Stimulated activated naive CD8-positive, alpha-beta T cell treated with anti-CD3 and anti-CD28 coated beads, Interleukin-15, amount 100 ng/mL, for 72 hours (primary cell): ENCODE measurements at regions not wholly inside any gene's neighbourhood (a gene's known extent, or its start where the extent isn't known, plus 50 kb on each side); places are given as distances from the start of the nearest gene placed in this dataset.
"Not testable (repeated sequence)": the region's sequence is repeated elsewhere in the genome, so short reads cannot be mapped to it uniquely, and the experiment has no call there.

ENCODE experiments used
- ATAC-seq: fragments of 150-1000 bp; cut with Tn5 transposase; 2 replicates; pipeline ENCODE4 v1.10.0; 2021; ENCODE audit warnings: mild to moderate bottlenecking, moderate library complexity
- DNase-seq, 2 donors: peaks; one replicate each; pipeline ENCODE4 v3.0.0; 2021 to 2022
- H3K27ac Mint-ChIP-seq, 2 donors: one replicate each; pipeline ENCODE4 v1.8.0; 2022; ENCODE audit warnings: mild to moderate bottlenecking in 2 of 2, mixed read lengths in 2 of 2, moderate library complexity in 2 of 2
- H3K27me3 Mint-ChIP-seq: one replicate; pipeline ENCODE4 v1.8.0; 2022; ENCODE audit warnings: mixed read lengths
- H3K4me1 Mint-ChIP-seq: one replicate; pipeline ENCODE4 v1.8.0; 2022; ENCODE audit warnings: mild to moderate bottlenecking, mixed read lengths
- H3K4me3 Mint-ChIP-seq, 2 donors: one replicate each; pipeline ENCODE4 v1.8.0; 2022; ENCODE audit warnings: mild to moderate bottlenecking in 2 of 2, mixed read lengths in 2 of 2, moderate library complexity in 1 of 2
- H3K9me3 Mint-ChIP-seq, 2 donors: one replicate each; pipeline ENCODE4 v1.8.0; 2022; ENCODE audit warnings: mixed read lengths in 2 of 2

- H3K4me1 Mint-ChIP-seq, result no peaks in the 10 kb centered on the region
- ATAC-seq, result no peak
- DNase-seq, result no peak
- H3K27me3 Mint-ChIP-seq, result no peaks in the 10 kb centered on the region
- no peak overlapping the region for H3K27ac Mint-ChIP-seq
- H3K9me3 Mint-ChIP-seq, result no peaks in the 10 kb centered on the region
- no peak overlapping the region for H3K4me3 Mint-ChIP-seq
Measured at GRCh38 chr15:81848701-81849100, 197.1 kb downstream of the MEX3B start.

GRCh38 chr15:81843757-81844407 is 201.9 kb downstream of the MEX3B start:
- DNase-seq (no peak), ATAC-seq (no peak)
- Mint-ChIP-seq H3K27me3 (no peaks in the 10 kb centered on the region), H3K4me3 (no peak overlapping the region), H3K9me3 (no peaks in the 10 kb centered on the region), H3K27ac (no peak overlapping the region), H3K4me1 (no peaks in the 10 kb centered on the region)

- H3K27me3 Mint-ChIP-seq, result no peaks in the 10 kb centered on the region
- no peak for ATAC-seq
- no peak overlapping the region for H3K4me3 Mint-ChIP-seq
- no peaks in the 10 kb centered on the region for H3K4me1 Mint-ChIP-seq
- H3K27ac Mint-ChIP-seq, result no peak overlapping the region
- DNase-seq, result no peak
- no peaks in the 10 kb centered on the region for H3K9me3 Mint-ChIP-seq
Measured at GRCh38 chr15:81843226-81843625, 202.6 kb downstream of the MEX3B start.

- no peaks in the 10 kb centered on the region for H3K27me3 Mint-ChIP-seq
Measured at GRCh38 chr15:81839387-81839786, 206.4 kb downstream of the MEX3B start.

GRCh38 chr15:81835731-81836130 is 210.1 kb downstream of the MEX3B start:
- Mint-ChIP-seq H3K4me1 (no peaks in the 10 kb centered on the region), H3K9me3 (no peaks in the 10 kb centered on the region), H3K27me3 (no peaks in the 10 kb centered on the region), H3K27ac (no peak overlapping the region), H3K4me3 (no peak overlapping the region)
- DNase-seq (no peak), ATAC-seq (no peak)

More at GRCh38 chr15:81839387-81839786, 206.4 kb downstream of the MEX3B start:
- Mint-ChIP-seq H3K27ac (no peak overlapping the region), H3K9me3 (no peaks in the 10 kb centered on the region), H3K4me3 (no peak overlapping the region), H3K4me1 (no peaks in the 10 kb centered on the region)
- ATAC-seq (no peak), DNase-seq (no peak)

GRCh38 chr15:81830520-81830919 is 215.3 kb downstream of the MEX3B start:
- ATAC-seq, result no peak
- H3K4me3 Mint-ChIP-seq, result no peak overlapping the region
- H3K4me1 Mint-ChIP-seq, result no peaks in the 10 kb centered on the region
- no peaks in the 10 kb centered on the region for H3K9me3 Mint-ChIP-seq
- no peaks in the 10 kb centered on the region for H3K27me3 Mint-ChIP-seq
- H3K27ac Mint-ChIP-seq, result no peak overlapping the region
- DNase-seq, result no peak

GRCh38 chr15:81829918-81830317 is 215.9 kb downstream of the MEX3B start:
- no peak overlapping the region for H3K27ac Mint-ChIP-seq
- H3K9me3 Mint-ChIP-seq, result no peaks in the 10 kb centered on the region
- H3K27me3 Mint-ChIP-seq, result no peaks in the 10 kb centered on the region
- DNase-seq (no peak), ATAC-seq (no peak)
- no peaks in the 10 kb centered on the region for H3K4me1 Mint-ChIP-seq
- H3K4me3 Mint-ChIP-seq, result no peak overlapping the region

- no peak overlapping the region for H3K27ac Mint-ChIP-seq
- H3K9me3 Mint-ChIP-seq, result peaks cover 0 to 2% of the 10 kb centered on the region in 2 donors
- ATAC-seq (no peak), DNase-seq (no peak)
- H3K4me3 Mint-ChIP-seq, result no peak overlapping the region
- peaks cover 3% of the 10 kb centered on the region for H3K27me3 Mint-ChIP-seq
- H3K4me1 Mint-ChIP-seq, result no peaks in the 10 kb centered on the region
Measured at GRCh38 chr15:81828135-81828534, 217.7 kb downstream of the MEX3B start.

GRCh38 chr15:81825136-81825535 is 220.7 kb downstream of the MEX3B start:
- Mint-ChIP-seq H3K4me1 (no peaks in the 10 kb centered on the region), H3K4me3 (no peak overlapping the region), H3K9me3 (peaks cover 0 to 7% of the 10 kb centered on the region in 2 donors), H3K27ac (no peak overlapping the region), H3K27me3 (peaks cover 16% of the 10 kb centered on the region)
- DNase-seq, result no peak
- no peak for ATAC-seq

GRCh38 chr15:81822587-81822986 is 223.2 kb downstream of the MEX3B start:
- H3K4me3 Mint-ChIP-seq, ATAC-seq, H3K4me1 Mint-ChIP-seq, DNase-seq, H3K27ac Mint-ChIP-seq, H3K9me3 Mint-ChIP-seq: not testable (repeated sequence)
- peaks cover 25% of the 10 kb centered on the region for H3K27me3 Mint-ChIP-seq

GRCh38 chr15:81819924-81820635 is 225.7 kb downstream of the MEX3B start:
- no peak overlapping the region for H3K4me3 Mint-ChIP-seq
- H3K27me3 Mint-ChIP-seq, result peaks cover 25% of the 10 kb centered on the region
- no peak for DNase-seq
- peaks cover 0 to 7% of the 10 kb centered on the region in 2 donors for H3K9me3 Mint-ChIP-seq
- ATAC-seq, result no peak
- peak overlapping the region in 1 of 2 donors; percentile 70 for H3K27ac Mint-ChIP-seq
- no peaks in the 10 kb centered on the region for H3K4me1 Mint-ChIP-seq

- Mint-ChIP-seq H3K4me3 (no peak overlapping the region), H3K27me3 (peaks cover 8% of the 10 kb centered on the region), H3K9me3 (no peaks in the 10 kb centered on the region), H3K4me1 (no peaks in the 10 kb centered on the region), H3K27ac (no peak overlapping the region)
- ATAC-seq (no peak), DNase-seq (no peak)
Measured at GRCh38 chr15:81814882-81815455, 230.8 kb downstream of the MEX3B start.

- H3K4me1 Mint-ChIP-seq, result no peaks in the 10 kb centered on the region
- H3K4me3 Mint-ChIP-seq, result no peak overlapping the region
- no peak overlapping the region for H3K27ac Mint-ChIP-seq
- H3K27me3 Mint-ChIP-seq, result no peaks in the 10 kb centered on the region
- H3K9me3 Mint-ChIP-seq, result no peaks in the 10 kb centered on the region
- DNase-seq (no peak), ATAC-seq (no peak)
Measured at GRCh38 chr15:81813215-81813614, 232.6 kb downstream of the MEX3B start.

GRCh38 chr15:81812456-81812855 is 233.4 kb downstream of the MEX3B start:
- no peaks in the 10 kb centered on the region for H3K27me3 Mint-ChIP-seq
- H3K4me3 Mint-ChIP-seq, result no peak overlapping the region
- no peaks in the 10 kb centered on the region for H3K4me1 Mint-ChIP-seq
- no peak overlapping the region for H3K27ac Mint-ChIP-seq
- no peak for ATAC-seq
- DNase-seq, result no peak
- no peaks in the 10 kb centered on the region for H3K9me3 Mint-ChIP-seq

GRCh38 chr15:81811736-81812135 is 234.1 kb downstream of the MEX3B start:
- H3K4me3 Mint-ChIP-seq, result no peak overlapping the region
- no peaks in the 10 kb centered on the region for H3K27me3 Mint-ChIP-seq
- no peaks in the 10 kb centered on the region for H3K4me1 Mint-ChIP-seq
- no peak for DNase-seq
- H3K9me3 Mint-ChIP-seq, result no peaks in the 10 kb centered on the region
- H3K27ac Mint-ChIP-seq, result no peak overlapping the region
- ATAC-seq, result no peak

- Mint-ChIP-seq H3K4me3 (no peak overlapping the region), H3K27ac (peak overlapping the region in 1 of 2 donors; percentile 87), H3K27me3 (no peaks in the 10 kb centered on the region), H3K9me3 (no peaks in the 10 kb centered on the region), H3K4me1 (no peaks in the 10 kb centered on the region)
- peak; percentile 63 for ATAC-seq
- peak; percentile 2 to 18 for DNase-seq
Measured at GRCh38 chr15:81809543-81809942, 236.3 kb downstream of the MEX3B start.
